ENCODE measurements at regions not wholly inside any gene's neighbourhood (a gene's known extent, or its start where the extent isn't known, plus 50 kb on each side); places are given as distances from the start of the nearest gene placed in this dataset.
A peak's percentile ranks its signal among the peaks of the same experiment; 100 is the strongest.

- intact Hi-C loops (cut with micrococcal nuclease): no loop called here
- H3K36me3 Mint-ChIP-seq (ENCODE audit: low read depth): no peaks in the 10 kb centered on the region
- no peak overlapping the region for H3K4me3 Mint-ChIP-seq
- H3K27me3 Mint-ChIP-seq (ENCODE audit: low read depth): peaks cover 26% of the 10 kb centered on the region
- DNase-seq: no peak
- no peak overlapping the region for H3K27ac Mint-ChIP-seq
- CTCF ChIA-PET: no interaction called here
- H3K9me3 Mint-ChIP-seq: no peaks in the 10 kb centered on the region
- peaks cover 2% of the 10 kb centered on the region for H3K4me1 Mint-ChIP-seq (ENCODE audit: low read depth)
These were observed 438.1 kb upstream of the SMIM21 start for GRCh38 chr18:75865639-75866038.

GRCh38 chr18:75864816-75865215, 437.3 kb upstream of the SMIM21 start:
- intact Hi-C loops (cut with micrococcal nuclease): no loop called here
- Mint-ChIP-seq H3K4me3 (no peak overlapping the region), H3K27me3 (ENCODE audit: low read depth) (peaks cover 31% of the 10 kb centered on the region), H3K27ac (no peak overlapping the region), H3K9me3 (no peaks in the 10 kb centered on the region), H3K36me3 (ENCODE audit: low read depth) (no peaks in the 10 kb centered on the region), H3K4me1 (ENCODE audit: low read depth) (peaks cover 2% of the 10 kb centered on the region)
- CTCF ChIA-PET: no interaction called here
- no peak for DNase-seq

DNA sequence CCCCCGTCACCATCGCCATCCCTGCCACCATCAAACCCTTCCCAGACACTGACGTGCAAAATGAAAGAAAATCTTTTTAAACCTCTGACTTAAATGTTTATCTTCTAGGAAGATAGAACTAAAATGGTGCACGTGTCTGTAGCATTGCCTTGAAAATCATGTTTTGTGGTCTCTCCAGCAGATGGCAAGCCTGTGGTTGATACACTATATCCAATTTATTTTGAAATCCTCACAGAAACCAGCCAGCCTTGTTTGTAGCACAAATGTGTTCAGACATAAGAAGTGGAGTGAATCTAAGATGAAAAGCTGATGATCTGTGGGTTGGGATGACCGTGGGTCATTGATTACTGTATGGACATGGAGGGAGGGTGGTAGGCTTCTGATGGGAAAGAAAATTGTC, 436.2 kb upstream of the SMIM21 start:
- H3K4me3 Mint-ChIP-seq: no peak overlapping the region
- no peak overlapping the region for H3K27ac Mint-ChIP-seq
- intact Hi-C loops (cut with micrococcal nuclease): no loop called here
- no peaks in the 10 kb centered on the region for H3K9me3 Mint-ChIP-seq
- DNase-seq: no peak
- H3K4me1 Mint-ChIP-seq (ENCODE audit: low read depth): peaks cover 2% of the 10 kb centered on the region
- H3K36me3 Mint-ChIP-seq (ENCODE audit: low read depth): no peaks in the 10 kb centered on the region
- CTCF ChIA-PET: no interaction called here
- peaks cover 35% of the 10 kb centered on the region for H3K27me3 Mint-ChIP-seq (ENCODE audit: low read depth)

DNA sequence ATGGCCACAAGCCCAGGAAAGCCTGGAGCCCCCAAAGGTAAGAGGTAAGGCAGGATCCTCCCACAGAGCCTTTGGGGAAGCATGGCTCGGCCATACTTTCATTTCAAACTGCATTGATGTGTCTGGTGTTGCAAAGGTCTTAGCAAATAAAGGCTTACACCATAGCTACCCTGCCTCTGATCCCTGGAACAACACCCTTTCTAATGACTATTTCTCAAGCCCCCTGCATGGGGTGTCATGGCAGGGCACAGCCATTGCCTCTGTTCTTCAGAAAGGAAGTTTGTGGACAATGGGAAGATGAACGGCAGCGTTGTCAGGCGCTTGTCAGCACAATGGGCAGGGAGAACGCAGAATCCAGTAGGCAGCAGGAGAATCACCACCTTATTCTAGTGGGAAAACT, 435.0 kb upstream of the SMIM21 start:
- no peak overlapping the region for H3K4me3 Mint-ChIP-seq
- CTCF ChIA-PET: no interaction called here
- no peak overlapping the region for H3K27ac Mint-ChIP-seq
- intact Hi-C loops (cut with micrococcal nuclease): no loop called here
- DNase-seq: no peak
- peaks cover 36% of the 10 kb centered on the region for H3K27me3 Mint-ChIP-seq (ENCODE audit: low read depth)
- H3K9me3 Mint-ChIP-seq: no peaks in the 10 kb centered on the region
- peaks cover 2% of the 10 kb centered on the region for H3K4me1 Mint-ChIP-seq (ENCODE audit: low read depth)
- H3K36me3 Mint-ChIP-seq (ENCODE audit: low read depth): no peaks in the 10 kb centered on the region

DNA sequence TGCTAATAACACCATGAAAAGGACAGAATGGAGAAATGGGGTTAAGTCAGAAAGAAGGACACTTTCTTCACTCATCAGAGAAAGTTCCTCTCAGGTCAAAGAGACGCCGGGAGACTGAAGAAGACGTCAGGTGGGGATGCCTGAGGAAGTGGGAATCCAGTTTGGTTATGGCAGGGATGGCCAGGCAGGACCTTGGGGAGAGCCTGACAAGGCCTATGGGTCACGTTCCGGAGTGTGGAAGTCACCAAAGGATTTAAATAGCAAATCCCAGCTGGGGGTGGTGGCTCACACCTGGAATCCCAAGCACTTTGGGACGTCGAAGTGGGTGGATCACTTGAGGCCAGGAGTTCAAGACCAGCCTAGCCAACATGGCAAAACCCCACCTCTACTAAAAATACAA, 432.7 kb upstream of the SMIM21 start:
- H3K9me3 Mint-ChIP-seq: no peaks in the 10 kb centered on the region
- H3K27me3 Mint-ChIP-seq (ENCODE audit: low read depth): peaks cover 35% of the 10 kb centered on the region
- DNase-seq: no peak
- no peak overlapping the region for H3K27ac Mint-ChIP-seq
- peaks cover 2% of the 10 kb centered on the region for H3K4me1 Mint-ChIP-seq (ENCODE audit: low read depth)
- H3K4me3 Mint-ChIP-seq: no peak overlapping the region
- intact Hi-C loops (cut with micrococcal nuclease): no loop called here
- CTCF ChIA-PET: no interaction called here
- H3K36me3 Mint-ChIP-seq (ENCODE audit: low read depth): no peaks in the 10 kb centered on the region

- no peak for DNase-seq
- H3K27ac Mint-ChIP-seq: no peak overlapping the region
- peaks cover 2% of the 10 kb centered on the region for H3K4me1 Mint-ChIP-seq (ENCODE audit: low read depth)
- peaks cover 32% of the 10 kb centered on the region for H3K27me3 Mint-ChIP-seq (ENCODE audit: low read depth)
- CTCF ChIA-PET: no interaction called here
- H3K36me3 Mint-ChIP-seq (ENCODE audit: low read depth): no peaks in the 10 kb centered on the region
- H3K9me3 Mint-ChIP-seq: no peaks in the 10 kb centered on the region
- intact Hi-C loops (cut with micrococcal nuclease): no loop called here
- no peak overlapping the region for H3K4me3 Mint-ChIP-seq
These were observed 432.0 kb upstream of the SMIM21 start for GRCh38 chr18:75859533-75859932.

DNA sequence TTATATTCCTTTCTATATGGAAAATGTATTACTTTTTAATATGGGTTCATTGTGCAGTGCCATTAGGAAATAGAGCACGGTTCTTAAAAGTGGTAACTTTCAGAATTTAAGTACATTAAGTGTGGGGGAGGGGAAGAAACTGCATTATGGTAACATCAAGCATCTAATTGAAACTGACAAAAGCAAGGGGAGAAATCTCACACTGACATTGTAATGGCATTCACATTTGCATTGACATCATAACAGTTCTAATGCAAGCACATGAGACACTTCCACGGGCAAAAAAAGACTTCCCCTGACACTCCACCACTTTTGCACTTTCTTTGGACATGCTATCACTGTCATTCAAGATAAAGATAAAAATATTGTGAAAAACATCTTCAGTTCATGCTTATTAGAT, 431.3 kb upstream of the SMIM21 start:
- no peaks in the 10 kb centered on the region for H3K9me3 Mint-ChIP-seq
- H3K4me1 Mint-ChIP-seq (ENCODE audit: low read depth): peaks cover 2% of the 10 kb centered on the region
- CTCF ChIA-PET: no interaction called here
- no peak overlapping the region for H3K27ac Mint-ChIP-seq
- H3K36me3 Mint-ChIP-seq (ENCODE audit: low read depth): no peaks in the 10 kb centered on the region
- DNase-seq: no peak
- intact Hi-C loops (cut with micrococcal nuclease): no loop called here
- no peak overlapping the region for H3K4me3 Mint-ChIP-seq
- H3K27me3 Mint-ChIP-seq (ENCODE audit: low read depth): peaks cover 27% of the 10 kb centered on the region

DNA sequence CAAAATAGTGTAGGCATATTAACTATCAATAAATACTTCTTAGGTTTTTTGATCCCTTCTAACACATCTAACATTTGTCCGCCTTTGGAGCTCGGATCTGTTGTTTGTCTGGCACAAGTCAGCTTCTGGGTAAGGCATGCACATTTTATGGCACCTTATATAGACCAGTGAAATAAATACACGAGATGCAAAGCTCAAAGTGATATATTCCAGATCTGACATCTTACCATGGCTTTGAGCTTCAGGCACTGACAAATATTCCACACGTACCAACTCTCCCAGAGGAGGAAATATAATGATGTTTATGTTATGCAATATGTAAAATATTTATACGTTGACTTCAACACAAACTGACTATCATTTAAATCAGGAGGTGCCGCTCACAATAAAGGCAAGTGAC, 430.1 kb upstream of the SMIM21 start:
- DNase-seq: no peak
- Mint-ChIP-seq H3K4me1 (ENCODE audit: low read depth) (no peaks in the 10 kb centered on the region), H3K9me3 (no peaks in the 10 kb centered on the region), H3K27me3 (ENCODE audit: low read depth) (peaks cover 22% of the 10 kb centered on the region), H3K4me3 (no peak overlapping the region), H3K36me3 (ENCODE audit: low read depth) (no peaks in the 10 kb centered on the region), H3K27ac (no peak overlapping the region)
- CTCF ChIA-PET: no interaction called here
- intact Hi-C loops (cut with micrococcal nuclease): no loop called here

- intact Hi-C loops (cut with micrococcal nuclease): no loop called here
- peaks cover 5% of the 10 kb centered on the region for H3K27me3 Mint-ChIP-seq (ENCODE audit: low read depth)
- no peak overlapping the region for H3K4me3 Mint-ChIP-seq
- CTCF ChIA-PET: interaction anchor here (0.6 kb wide), 1 partner anchor 1471 kb away, joined by 3 read pairs; no protein-coding TSS in a partner anchor
- no peaks in the 10 kb centered on the region for H3K36me3 Mint-ChIP-seq (ENCODE audit: low read depth)
- no peak overlapping the region for H3K27ac Mint-ChIP-seq
- DNase-seq: no peak
- H3K9me3 Mint-ChIP-seq: no peaks in the 10 kb centered on the region
- no peaks in the 10 kb centered on the region for H3K4me1 Mint-ChIP-seq (ENCODE audit: low read depth)
These were observed 427.3 kb upstream of the SMIM21 start for GRCh38 chr18:75854808-75855207.

DNA sequence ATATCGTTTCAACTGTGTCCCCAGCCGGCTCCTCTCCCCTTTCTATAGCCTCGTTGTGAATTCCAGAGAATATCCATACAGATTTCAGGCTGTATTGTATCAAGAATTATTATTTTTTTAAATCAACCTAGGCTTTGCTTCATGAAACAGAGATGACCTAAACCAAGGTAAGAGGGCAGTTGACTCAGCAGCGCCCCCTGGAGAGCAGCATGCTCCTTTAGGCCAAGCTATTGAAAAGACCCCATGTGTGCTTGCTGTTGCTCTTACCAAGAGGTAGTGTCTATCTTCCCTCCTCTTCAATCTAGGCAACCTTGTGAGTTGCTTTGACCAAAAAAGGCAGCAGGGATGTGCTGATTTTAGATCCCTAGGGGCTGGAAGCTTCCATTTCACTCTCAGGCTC, 426.7 kb upstream of the SMIM21 start:
- Mint-ChIP-seq H3K9me3 (no peaks in the 10 kb centered on the region), H3K4me1 (ENCODE audit: low read depth) (no peaks in the 10 kb centered on the region), H3K4me3 (no peak overlapping the region), H3K27me3 (ENCODE audit: low read depth) (peaks cover 2% of the 10 kb centered on the region), H3K27ac (no peak overlapping the region), H3K36me3 (ENCODE audit: low read depth) (no peaks in the 10 kb centered on the region)
- peak; percentile 31 for DNase-seq
- intact Hi-C loops (cut with micrococcal nuclease): no loop called here
- CTCF ChIA-PET: interaction anchor here (0.6 kb wide), 1 partner anchor 1471 kb away, joined by 3 read pairs; no protein-coding TSS in a partner anchor

GRCh38 chr18:75846321-75846720, 418.8 kb upstream of the SMIM21 start:
- no peak for DNase-seq
- CTCF ChIA-PET: no interaction called here
- Mint-ChIP-seq H3K4me3 (no peak overlapping the region), H3K9me3 (peaks cover 1% of the 10 kb centered on the region), H3K27ac (no peak overlapping the region), H3K4me1 (ENCODE audit: low read depth) (no peaks in the 10 kb centered on the region), H3K36me3 (ENCODE audit: low read depth) (peaks cover 2% of the 10 kb centered on the region), H3K27me3 (ENCODE audit: low read depth) (peaks cover 12% of the 10 kb centered on the region)
- intact Hi-C loops (cut with micrococcal nuclease): no loop called here

DNA sequence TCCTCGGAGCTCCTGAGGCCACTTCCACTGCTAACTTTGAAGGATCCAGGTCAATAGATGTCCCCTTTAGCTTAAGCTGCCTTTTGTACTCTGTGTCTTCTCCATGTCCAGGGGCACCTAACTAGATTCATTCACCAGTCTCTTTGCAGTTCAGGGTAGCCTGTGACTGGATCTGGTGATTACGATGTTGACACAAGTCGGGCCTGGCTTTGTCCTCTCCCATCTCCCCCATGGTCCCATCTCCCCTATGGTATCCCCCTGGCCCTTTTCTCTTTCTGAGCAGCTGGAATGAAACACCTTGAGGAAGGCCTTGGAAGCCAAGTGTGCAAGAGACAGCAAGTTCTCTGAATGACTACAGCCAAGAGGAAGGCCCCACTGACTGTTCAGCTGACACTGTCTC, 417.9 kb upstream of the SMIM21 start:
- intact Hi-C loops (cut with micrococcal nuclease): no loop called here
- H3K27me3 Mint-ChIP-seq (ENCODE audit: low read depth): peaks cover 13% of the 10 kb centered on the region
- CTCF ChIA-PET: no interaction called here

DNA sequence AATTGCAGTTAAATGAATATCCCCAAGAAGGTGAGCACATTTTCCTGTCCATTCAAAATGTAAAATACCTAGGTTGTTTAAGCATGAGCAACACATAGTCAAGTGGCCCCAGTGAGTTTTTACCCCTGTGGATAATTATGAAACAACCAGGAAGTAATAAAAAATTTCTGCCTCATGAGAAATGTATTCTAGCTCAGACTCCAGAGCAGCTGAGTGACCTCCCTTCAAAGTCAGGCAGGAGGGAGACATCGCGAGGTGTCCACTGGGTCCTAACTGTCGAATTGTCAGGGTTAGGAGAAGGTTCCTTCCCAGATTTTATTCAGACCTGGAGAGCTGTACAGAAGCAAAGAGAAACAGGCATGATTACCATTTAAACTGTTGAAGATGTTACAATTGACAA, 416.6 kb upstream of the SMIM21 start:
- Mint-ChIP-seq H3K27ac (no peak overlapping the region), H3K27me3 (ENCODE audit: low read depth) (peaks cover 14% of the 10 kb centered on the region), H3K4me3 (no peak overlapping the region), H3K9me3 (peaks cover 1% of the 10 kb centered on the region), H3K36me3 (ENCODE audit: low read depth) (peaks cover 2% of the 10 kb centered on the region), H3K4me1 (ENCODE audit: low read depth) (no peaks in the 10 kb centered on the region)
- CTCF ChIA-PET: no interaction called here
- no peak for DNase-seq
- intact Hi-C loops (cut with micrococcal nuclease): no loop called here

More for the DNA sequence above, 417.9 kb upstream of the SMIM21 start:
- no peak overlapping the region for H3K4me3 Mint-ChIP-seq
- H3K36me3 Mint-ChIP-seq (ENCODE audit: low read depth): peaks cover 2% of the 10 kb centered on the region
- peaks cover 1% of the 10 kb centered on the region for H3K9me3 Mint-ChIP-seq
- DNase-seq: no peak
- H3K27ac Mint-ChIP-seq: no peak overlapping the region
- no peaks in the 10 kb centered on the region for H3K4me1 Mint-ChIP-seq (ENCODE audit: low read depth)

DNA sequence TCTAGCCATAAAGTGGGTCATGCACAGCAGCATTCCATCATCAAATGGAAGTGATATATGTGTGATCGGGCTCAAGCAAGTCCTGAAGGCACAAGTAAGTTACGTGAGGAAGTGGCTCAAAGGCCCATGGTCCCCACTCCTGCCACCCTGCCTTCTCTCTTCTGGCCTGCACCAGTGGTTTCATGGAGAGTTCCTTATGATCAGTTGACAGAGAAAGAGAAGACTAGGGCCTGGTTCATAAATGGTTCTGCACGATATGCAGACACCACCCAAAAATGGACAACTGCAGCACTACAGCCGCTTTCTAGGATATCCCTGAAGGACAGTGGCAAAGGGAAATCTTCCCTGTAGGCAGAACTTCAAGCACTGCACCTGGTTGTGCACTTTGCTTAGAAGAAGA, 412.6 kb upstream of the SMIM21 start:
- CTCF ChIA-PET: no interaction called here
- Mint-ChIP-seq H3K4me1 (ENCODE audit: low read depth) (no peaks in the 10 kb centered on the region), H3K4me3 (no peak overlapping the region), H3K9me3 (no peaks in the 10 kb centered on the region), H3K27ac (no peak overlapping the region), H3K36me3 (ENCODE audit: low read depth) (no peaks in the 10 kb centered on the region), H3K27me3 (ENCODE audit: low read depth) (peaks cover 13% of the 10 kb centered on the region)
- intact Hi-C loops (cut with micrococcal nuclease): no loop called here
- no peak for DNase-seq

Data from activated naive CD4-positive, alpha-beta T cell treated with anti-CD3 and anti-CD28 coated beads for 36 hours (primary cell).